Caco-2 (cell line): ENCODE measurements at regions not wholly inside any gene's neighbourhood (a gene's known extent, or its start where the extent isn't known, plus 50 kb on each side); places are given as distances from the start of the nearest gene placed in this dataset.

Source experiments
- BruUV-seq: library from RNA; stranded (reverse); fragments of 400-500 nt; replicated peaks from 2 replicates; lab custom pipeline; 2021; lab: Mats Ljungman, UMichigan
- CTCF ChIA-PET: fragments of 300-600 bp; sonication (Branson Sonifier 250); formaldehyde crosslinking; loops from one replicate; lab custom pipeline; 2022; ENCODE audit warnings: antibody characterized with exemption; lab: Charles Lee
- POLR2A ChIA-PET: fragments of 300-600 bp; sonication (Branson Sonifier 250); formaldehyde crosslinking; loops from one replicate; lab custom pipeline; 2022; ENCODE audit warnings: antibody characterized with exemption; lab: Charles Lee
- DNase-seq, 2 experiments: peaks; one replicate each; pipeline versions ENCODE4 v3.0.0 to v3.0.0-alpha.2; 2020 to 2022
- H3K27me3 ChIP-seq: replicated peaks from 2 replicates; pipeline ENCODE4 v1.6.0; 2011; ENCODE audit warnings: low read length; ENCODE audit not compliant: control insufficient read depth, insufficient read depth
- H3K36me3 ChIP-seq: 2 replicates; pipeline ENCODE4 v1.5.1; 2011; ENCODE audit warnings: low read length; ENCODE audit not compliant: control insufficient read depth, insufficient read depth
- H3K4me1 ChIP-seq: fragments of 250-450 bp; sonication (Bioruptor Pico); 2 replicates; pipeline ENCODE4 v1.5.1; 2020; ENCODE audit warnings: mild to moderate bottlenecking
- H3K4me3 ChIP-seq: 2 replicates; pipeline ENCODE4 v1.5.1; 2011; ENCODE audit warnings: low read depth, mild to moderate bottlenecking, control low read depth, low read length
- H3K9me3 ChIP-seq: fragments of 250-450 bp; sonication (Bioruptor Pico); 2 replicates; pipeline ENCODE4 v1.5.1; 2020; ENCODE audit warnings: mild to moderate bottlenecking, moderate library complexity
- H3K27ac Mint-ChIP-seq: one replicate; pipeline ENCODE4 v1.8.0; 2022; ENCODE audit warnings: mixed read lengths; ENCODE audit not compliant: unreplicated experiment
- H3K27me3 Mint-ChIP-seq: one replicate; pipeline ENCODE4 v1.8.0; 2022; ENCODE audit warnings: mixed read lengths; ENCODE audit not compliant: insufficient read depth, unreplicated experiment
- H3K36me3 Mint-ChIP-seq: one replicate; pipeline ENCODE4 v1.8.0; 2022; ENCODE audit warnings: mild to moderate bottlenecking, mixed read lengths; ENCODE audit not compliant: insufficient read depth, unreplicated experiment
- H3K4me1 Mint-ChIP-seq: one replicate; pipeline ENCODE4 v1.8.0; 2022; ENCODE audit warnings: low read depth, mixed read lengths; ENCODE audit not compliant: unreplicated experiment
- H3K4me3 Mint-ChIP-seq: one replicate; pipeline ENCODE4 v1.8.0; 2022; ENCODE audit warnings: mild to moderate bottlenecking, moderate library complexity, mixed read lengths; ENCODE audit not compliant: unreplicated experiment
- H3K9me3 Mint-ChIP-seq: one replicate; pipeline ENCODE4 v1.8.0; 2022; ENCODE audit warnings: mixed read lengths; ENCODE audit not compliant: unreplicated experiment
- intact Hi-C: fragments of 100-400 bp; cut with micrococcal nuclease; formaldehyde crosslinking; loops from one replicate; pipeline ENCODE4 v1.10.0; 2022; ENCODE audit not compliant: unreplicated experiment
- TF ChIP-seq, protein P1 (sequence below), 2 experiments: fragments of 200-600 bp in 1 of 2; IDR thresholded peaks; 1 replicate in 1 of 2; 2 replicates in 1 of 2; pipeline versions ENCODE4 v1.5.1 to v1.8.0; 2011 to 2022; ENCODE audit warnings: antibody characterized with exemption in 1 of 2, control low read depth in 1 of 2, inconsistent platforms in 1 of 2, low read depth in 1 of 2, low read length in 1 of 2, mild to moderate bottlenecking in 1 of 2, moderate library complexity in 1 of 2; ENCODE audit not compliant: insufficient read depth in 1 of 2, severe bottlenecking in 1 of 2, unreplicated experiment in 1 of 2

- Mint-ChIP-seq H3K4me3 (no peak overlapping the region), H3K27me3 (peaks cover 7% of the 10 kb centered on the region), H3K27ac (no peak overlapping the region), H3K36me3 (no peaks in the 10 kb centered on the region), H3K9me3 (no peaks in the 10 kb centered on the region), H3K4me1 (no peaks in the 10 kb centered on the region)
- ChIA-PET CTCF (no interaction called here), POLR2A (no interaction called here)
- BruUV-seq = no TSS peak
- Histone ChIP-seq H3K36me3 (no peaks in the 10 kb centered on the region), H3K9me3 (no peaks in the 10 kb centered on the region), H3K4me1 (no peaks in the 10 kb centered on the region), H3K4me3 (no peak overlapping the region), H3K27me3 (no peaks in the 10 kb centered on the region)
- TF ChIP-seq, protein P1, sequence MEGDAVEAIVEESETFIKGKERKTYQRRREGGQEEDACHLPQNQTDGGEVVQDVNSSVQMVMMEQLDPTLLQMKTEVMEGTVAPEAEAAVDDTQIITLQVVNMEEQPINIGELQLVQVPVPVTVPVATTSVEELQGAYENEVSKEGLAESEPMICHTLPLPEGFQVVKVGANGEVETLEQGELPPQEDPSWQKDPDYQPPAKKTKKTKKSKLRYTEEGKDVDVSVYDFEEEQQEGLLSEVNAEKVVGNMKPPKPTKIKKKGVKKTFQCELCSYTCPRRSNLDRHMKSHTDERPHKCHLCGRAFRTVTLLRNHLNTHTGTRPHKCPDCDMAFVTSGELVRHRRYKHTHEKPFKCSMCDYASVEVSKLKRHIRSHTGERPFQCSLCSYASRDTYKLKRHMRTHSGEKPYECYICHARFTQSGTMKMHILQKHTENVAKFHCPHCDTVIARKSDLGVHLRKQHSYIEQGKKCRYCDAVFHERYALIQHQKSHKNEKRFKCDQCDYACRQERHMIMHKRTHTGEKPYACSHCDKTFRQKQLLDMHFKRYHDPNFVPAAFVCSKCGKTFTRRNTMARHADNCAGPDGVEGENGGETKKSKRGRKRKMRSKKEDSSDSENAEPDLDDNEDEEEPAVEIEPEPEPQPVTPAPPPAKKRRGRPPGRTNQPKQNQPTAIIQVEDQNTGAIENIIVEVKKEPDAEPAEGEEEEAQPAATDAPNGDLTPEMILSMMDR (IDR thresholded peaks at IDR 0.05; ENCODE audit: insufficient read depth in 1 of 2, low read depth in 1 of 2, low read length in 1 of 2, severe bottlenecking in 1 of 2, unreplicated experiment in 1 of 2) = no peak
- no peak for DNase-seq
- intact Hi-C loops = no loop called here
Measured at GRCh38 chr15:77811270-77811669, 178.6 kb upstream of the LINGO1 start.

GRCh38 chr15:77810130-77810571, 177.4 kb upstream of the LINGO1 start:
- intact Hi-C loops = no loop called here
- no peak overlapping the region for H3K4me3 ChIP-seq
- Mint-ChIP-seq H3K9me3 (no peaks in the 10 kb centered on the region), H3K4me1 (no peaks in the 10 kb centered on the region), H3K27me3 (peaks cover 3% of the 10 kb centered on the region), H3K36me3 (no peaks in the 10 kb centered on the region), H3K4me3 (no peak overlapping the region), H3K27ac (no peak overlapping the region)
- ChIA-PET CTCF (interaction anchor here (0.6 kb wide), 1 partner anchor 12 kb away, joined by 3 read pairs; no protein-coding TSS in a partner anchor), POLR2A (no interaction called here)
- H3K36me3 ChIP-seq = no peaks in the 10 kb centered on the region
- no peaks in the 10 kb centered on the region for H3K27me3 ChIP-seq
- H3K9me3 ChIP-seq = no peaks in the 10 kb centered on the region
- BruUV-seq = no TSS peak
- no peak for DNase-seq
- H3K4me1 ChIP-seq = no peaks in the 10 kb centered on the region
- TF ChIP-seq, protein P1 (IDR thresholded peaks at IDR 0.05; ENCODE audit: insufficient read depth in 1 of 2, low read depth in 1 of 2, low read length in 1 of 2, severe bottlenecking in 1 of 2, unreplicated experiment in 1 of 2) = no peak

GRCh38 chr15:77808581-77809177, 176.0 kb upstream of the LINGO1 start:
- H3K4me3 Mint-ChIP-seq = no peak overlapping the region
- no peaks in the 10 kb centered on the region for H3K36me3 ChIP-seq
- no peak overlapping the region for H3K4me3 ChIP-seq
- POLR2A ChIA-PET = no interaction called here
- BruUV-seq = no TSS peak
- H3K9me3 Mint-ChIP-seq = no peaks in the 10 kb centered on the region
- no peaks in the 10 kb centered on the region for H3K4me1 Mint-ChIP-seq
- peaks cover 3% of the 10 kb centered on the region for H3K27me3 Mint-ChIP-seq
- no peaks in the 10 kb centered on the region for H3K36me3 Mint-ChIP-seq
- no peak for DNase-seq
- H3K27me3 ChIP-seq = no peaks in the 10 kb centered on the region
- CTCF ChIA-PET = no interaction called here
- intact Hi-C loops = no loop called here
- H3K4me1 ChIP-seq = no peaks in the 10 kb centered on the region
- TF ChIP-seq, protein P1 (IDR thresholded peaks at IDR 0.05; ENCODE audit: insufficient read depth in 1 of 2, low read depth in 1 of 2, low read length in 1 of 2, severe bottlenecking in 1 of 2, unreplicated experiment in 1 of 2) = no peak
- no peaks in the 10 kb centered on the region for H3K9me3 ChIP-seq
- H3K27ac Mint-ChIP-seq = no peak overlapping the region
